NOMO-1 treated with DMSO at 0.1 percent for 48 hours (cell line): ENCODE measurements at regions not wholly inside any gene's neighbourhood (a gene's known extent, or its start where the extent isn't known, plus 50 kb on each side); places are given as distances from the start of the nearest gene placed in this dataset.

Source experiments
- DNase-seq: peaks from one replicate; lab custom pipeline; 2025; ENCODE audit not compliant: unreplicated experiment; lab: John Stamatoyannopoulos, UW

- DNase-seq = no peak
These were observed 385.6 kb upstream of the NR3C2 start for GRCh38 chr4:148827781-148828180.

GRCh38 chr4:148823419-148823769 lies 381.2 kb upstream of the NR3C2 start:
- DNase-seq = no peak

GRCh38 chr4:148822572-148823418 lies 380.6 kb upstream of the NR3C2 start:
- no peak for DNase-seq

GRCh38 chr4:148814030-148814429 lies 371.8 kb upstream of the NR3C2 start:
- no peak for DNase-seq

GRCh38 chr4:148813289-148813688 lies 371.1 kb upstream of the NR3C2 start:
- no peak for DNase-seq

GRCh38 chr4:148812101-148812500 lies 369.9 kb upstream of the NR3C2 start:
- no peak for DNase-seq

GRCh38 chr4:148810461-148810860 lies 368.2 kb upstream of the NR3C2 start:
- DNase-seq = no peak

- no peak for DNase-seq
These were observed 366.2 kb upstream of the NR3C2 start for GRCh38 chr4:148808416-148808815.

- DNase-seq = no peak
These were observed 358.7 kb upstream of the NR3C2 start for GRCh38 chr4:148800940-148801339.

GRCh38 chr4:148800336-148800885 lies 358.2 kb upstream of the NR3C2 start:
- DNase-seq = no peak

GRCh38 chr4:148795156-148795864 lies 353.1 kb upstream of the NR3C2 start:
- no peak for DNase-seq

- DNase-seq = no peak
These were observed 351.0 kb upstream of the NR3C2 start for GRCh38 chr4:148793221-148793620.

- no peak for DNase-seq
These were observed 348.5 kb upstream of the NR3C2 start for GRCh38 chr4:148790691-148791090.

GRCh38 chr4:148790246-148790645 lies 348.0 kb upstream of the NR3C2 start:
- DNase-seq = no peak

GRCh38 chr4:148787831-148788477 lies 345.7 kb upstream of the NR3C2 start:
- DNase-seq = no peak

GRCh38 chr4:148787285-148787684 lies 345.1 kb upstream of the NR3C2 start:
- DNase-seq = no peak

- DNase-seq = no peak
These were observed 344.5 kb upstream of the NR3C2 start for GRCh38 chr4:148786699-148787098.

GRCh38 chr4:148782284-148782683 lies 340.1 kb upstream of the NR3C2 start:
- DNase-seq = no peak

- no peak for DNase-seq
These were observed 338.3 kb upstream of the NR3C2 start for GRCh38 chr4:148780426-148781005.

GRCh38 chr4:148779771-148780170 lies 337.6 kb upstream of the NR3C2 start:
- DNase-seq = no peak

GRCh38 chr4:148778980-148779675 lies 336.9 kb upstream of the NR3C2 start:
- no peak for DNase-seq
